ENCODE measurements at regions not wholly inside any gene's neighbourhood (a gene's known extent, or its start where the extent isn't known, plus 50 kb on each side); places are given as distances from the start of the nearest gene placed in this dataset.

- TF ChIP-seq CTCF (IDR thresholded peaks at IDR 0.05), result no peak
- no peak overlapping the region for H3K27ac ChIP-seq
- ATAC-seq, result no peak
- no peak overlapping the region for H3K4me3 ChIP-seq
- H3K36me3 ChIP-seq, result no peaks in the 10 kb centered on the region
- peaks cover 6% of the 10 kb centered on the region for H3K27me3 ChIP-seq (ENCODE audit: low read depth)
- H3K9me3 ChIP-seq, result no peaks in the 10 kb centered on the region
- no peaks in the 10 kb centered on the region for H3K4me1 ChIP-seq
- no peak for DNase-seq
- intact Hi-C loops (cut with DNase I), result no loop called here
Measured at GRCh38 chr10:8504499-8504898, 450.0 kb downstream of the GATA3 start.

DNA sequence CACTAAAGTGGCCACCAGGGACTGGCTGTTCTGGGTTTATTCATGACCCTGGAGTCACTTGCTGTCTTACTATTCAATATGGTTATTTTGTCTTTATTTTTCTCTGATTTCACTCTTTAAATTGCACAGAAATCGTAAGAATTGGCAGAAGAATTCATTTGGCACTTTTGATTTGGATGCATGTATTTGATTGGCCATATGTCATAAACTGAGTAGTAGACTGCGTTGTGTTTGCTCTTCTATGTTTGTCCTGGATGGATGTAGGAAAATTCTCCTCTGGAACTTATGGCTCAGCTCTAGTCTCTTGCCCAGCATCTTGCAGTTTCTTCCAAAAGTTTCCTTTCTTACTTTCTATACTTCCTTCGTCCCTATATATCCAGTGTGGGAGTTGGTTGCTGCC, 452.7 kb downstream of the GATA3 start:
- TF ChIP-seq CTCF (IDR thresholded peaks at IDR 0.05), result no peak
- DNase-seq, result no peak
- peaks cover 6% of the 10 kb centered on the region for H3K27me3 ChIP-seq (ENCODE audit: low read depth)
- ATAC-seq, result no peak
- no peak overlapping the region for H3K27ac ChIP-seq
- H3K36me3 ChIP-seq, result no peaks in the 10 kb centered on the region
- intact Hi-C loops (cut with DNase I), result no loop called here
- no peak overlapping the region for H3K4me3 ChIP-seq
- H3K9me3 ChIP-seq, result no peaks in the 10 kb centered on the region
- no peaks in the 10 kb centered on the region for H3K4me1 ChIP-seq

DNA sequence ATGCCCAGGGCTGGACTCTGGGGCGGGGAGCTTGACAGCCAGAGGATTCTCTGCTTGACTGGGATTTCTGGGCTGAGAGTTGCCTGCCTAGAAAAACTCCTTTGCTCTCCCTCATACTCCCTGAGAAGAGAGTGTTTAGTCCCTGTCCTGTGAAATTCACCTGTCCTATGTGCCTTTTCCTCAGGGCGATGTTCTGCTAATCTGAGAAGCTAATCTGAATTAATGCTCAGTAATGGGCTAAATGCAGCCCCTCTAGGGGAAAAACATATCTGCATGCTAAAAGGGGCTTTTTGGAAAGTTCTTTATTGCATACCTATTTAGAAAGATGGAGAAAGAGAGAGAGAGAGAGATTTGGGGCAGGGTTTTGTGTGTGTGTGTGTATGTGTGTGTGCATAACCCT, 454.4 kb downstream of the GATA3 start:
- DNase-seq, result no peak
- H3K27me3 ChIP-seq (ENCODE audit: low read depth), result peaks cover 6% of the 10 kb centered on the region
- no peak for TF ChIP-seq CTCF (IDR thresholded peaks at IDR 0.05)
- no peaks in the 10 kb centered on the region for H3K36me3 ChIP-seq
- H3K4me3 ChIP-seq, result no peak overlapping the region
- intact Hi-C loops (cut with DNase I), result no loop called here
- H3K9me3 ChIP-seq, result no peaks in the 10 kb centered on the region
- H3K4me1 ChIP-seq, result no peaks in the 10 kb centered on the region
- no peak overlapping the region for H3K27ac ChIP-seq
- no peak for ATAC-seq

- intact Hi-C loops (cut with DNase I), result no loop called here
- Histone ChIP-seq H3K9me3 (no peaks in the 10 kb centered on the region), H3K36me3 (no peaks in the 10 kb centered on the region), H3K4me3 (no peak overlapping the region), H3K27me3 (ENCODE audit: low read depth) (peaks cover 6% of the 10 kb centered on the region), H3K4me1 (no peaks in the 10 kb centered on the region), H3K27ac (no peak overlapping the region)
- no peak for TF ChIP-seq CTCF (IDR thresholded peaks at IDR 0.05)
- DNase-seq (no peak), ATAC-seq (no peak)
Measured at GRCh38 chr10:8510471-8510870, 456.0 kb downstream of the GATA3 start.

DNA sequence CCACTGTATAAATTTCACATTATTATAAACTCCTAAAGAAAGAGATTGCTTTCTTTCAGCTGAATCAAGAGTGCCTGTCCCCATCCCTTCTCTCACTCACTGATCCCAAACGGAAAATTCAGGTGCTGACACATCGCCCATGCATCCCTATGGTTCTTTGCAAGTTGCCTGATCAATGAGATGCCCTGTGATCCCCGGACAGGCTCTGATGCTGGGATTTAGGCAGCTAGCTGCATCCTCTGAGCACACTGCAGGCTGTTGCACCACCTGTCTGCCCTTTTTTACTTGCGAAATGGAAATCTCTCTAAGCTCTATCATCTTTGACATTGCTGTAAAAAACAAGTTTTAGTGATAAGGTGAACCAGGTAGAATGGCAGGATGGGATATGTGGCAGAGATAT, 456.5 kb downstream of the GATA3 start:
- H3K36me3 ChIP-seq, result no peaks in the 10 kb centered on the region
- intact Hi-C loops (cut with DNase I), result no loop called here
- TF ChIP-seq CTCF (IDR thresholded peaks at IDR 0.05), result no peak
- H3K4me3 ChIP-seq, result no peak overlapping the region
- ATAC-seq (no peak), DNase-seq (no peak)
- H3K27ac ChIP-seq, result no peak overlapping the region
- H3K27me3 ChIP-seq (ENCODE audit: low read depth), result peaks cover 6% of the 10 kb centered on the region
- no peaks in the 10 kb centered on the region for H3K4me1 ChIP-seq
- no peaks in the 10 kb centered on the region for H3K9me3 ChIP-seq
